ENCODE measurements at regions not wholly inside any gene's neighbourhood (a gene's known extent, or its start where the extent isn't known, plus 50 kb on each side); places are given as distances from the start of the nearest gene placed in this dataset.

- no peaks in the 10 kb centered on the region for H3K36me3 ChIP-seq (ENCODE audit: control insufficient read depth, low read depth, low read length)
- no peaks in the 10 kb centered on the region for H3K9me3 ChIP-seq (ENCODE audit: control insufficient read depth, low read depth, low read length)
- no peak overlapping the region for H3K27ac ChIP-seq (ENCODE audit: low read length)
- H3K4me3 ChIP-seq (ENCODE audit: low read length): no peak overlapping the region
- no peaks in the 10 kb centered on the region for H3K4me1 ChIP-seq (ENCODE audit: control insufficient read depth, low read depth, low read length)
- H3K9ac ChIP-seq (ENCODE audit: low read length): no peak overlapping the region
- H3K27me3 ChIP-seq (ENCODE audit: control insufficient read depth, insufficient read depth, low read length): peaks cover 11% of the 10 kb centered on the region
Measured at GRCh38 chr11:116492600-116492999, 280.2 kb downstream of the BUD13 start.

- Histone ChIP-seq H3K9ac (ENCODE audit: low read length) (no peak overlapping the region), H3K27ac (ENCODE audit: low read length) (no peak overlapping the region), H3K36me3 (ENCODE audit: control insufficient read depth, low read depth, low read length) (no peaks in the 10 kb centered on the region), H3K27me3 (ENCODE audit: control insufficient read depth, insufficient read depth, low read length) (peaks cover 11% of the 10 kb centered on the region), H3K4me3 (ENCODE audit: low read length) (no peak overlapping the region), H3K4me1 (ENCODE audit: control insufficient read depth, low read depth, low read length) (no peaks in the 10 kb centered on the region), H3K9me3 (ENCODE audit: control insufficient read depth, low read depth, low read length) (no peaks in the 10 kb centered on the region)
Measured at GRCh38 chr11:116488836-116489389, 283.9 kb downstream of the BUD13 start.

- H3K4me1 ChIP-seq (ENCODE audit: control insufficient read depth, low read depth, low read length): no peaks in the 10 kb centered on the region
- no peak overlapping the region for H3K4me3 ChIP-seq (ENCODE audit: low read length)
- peaks cover 11% of the 10 kb centered on the region for H3K27me3 ChIP-seq (ENCODE audit: control insufficient read depth, insufficient read depth, low read length)
- no peak overlapping the region for H3K9ac ChIP-seq (ENCODE audit: low read length)
- H3K36me3 ChIP-seq (ENCODE audit: control insufficient read depth, low read depth, low read length): no peaks in the 10 kb centered on the region
- H3K9me3 ChIP-seq (ENCODE audit: control insufficient read depth, low read depth, low read length): no peaks in the 10 kb centered on the region
- H3K27ac ChIP-seq (ENCODE audit: low read length): no peak overlapping the region
Measured at GRCh38 chr11:116485425-116485824, 287.4 kb downstream of the BUD13 start.

GRCh38 chr11:116482716-116483115 is 290.1 kb downstream of the BUD13 start:
- Histone ChIP-seq H3K27ac (ENCODE audit: low read length) (no peak overlapping the region), H3K9me3 (ENCODE audit: control insufficient read depth, low read depth, low read length) (no peaks in the 10 kb centered on the region), H3K4me1 (ENCODE audit: control insufficient read depth, low read depth, low read length) (no peaks in the 10 kb centered on the region), H3K4me3 (ENCODE audit: low read length) (no peak overlapping the region), H3K9ac (ENCODE audit: low read length) (no peak overlapping the region), H3K36me3 (ENCODE audit: control insufficient read depth, low read depth, low read length) (no peaks in the 10 kb centered on the region), H3K27me3 (ENCODE audit: control insufficient read depth, insufficient read depth, low read length) (peaks cover under 1% of the 10 kb centered on the region)

- no peaks in the 10 kb centered on the region for H3K36me3 ChIP-seq (ENCODE audit: control insufficient read depth, low read depth, low read length)
- H3K27ac ChIP-seq (ENCODE audit: low read length): no peak overlapping the region
- no peak overlapping the region for H3K4me3 ChIP-seq (ENCODE audit: low read length)
- H3K4me1 ChIP-seq (ENCODE audit: control insufficient read depth, low read depth, low read length): no peaks in the 10 kb centered on the region
- H3K27me3 ChIP-seq (ENCODE audit: control insufficient read depth, insufficient read depth, low read length): no peaks in the 10 kb centered on the region
- no peak overlapping the region for H3K9ac ChIP-seq (ENCODE audit: low read length)
- no peaks in the 10 kb centered on the region for H3K9me3 ChIP-seq (ENCODE audit: control insufficient read depth, low read depth, low read length)
Measured at GRCh38 chr11:116481126-116481675, 291.6 kb downstream of the BUD13 start.

GRCh38 chr11:116478669-116479668 is 293.8 kb downstream of the BUD13 start:
- H3K36me3 ChIP-seq (ENCODE audit: control insufficient read depth, low read depth, low read length): no peaks in the 10 kb centered on the region
- peaks cover 4% of the 10 kb centered on the region for H3K4me1 ChIP-seq (ENCODE audit: control insufficient read depth, low read depth, low read length)
- H3K9me3 ChIP-seq (ENCODE audit: control insufficient read depth, low read depth, low read length): no peaks in the 10 kb centered on the region
- no peak overlapping the region for H3K4me3 ChIP-seq (ENCODE audit: low read length)
- H3K27ac ChIP-seq (ENCODE audit: low read length): no peak overlapping the region
- H3K27me3 ChIP-seq (ENCODE audit: control insufficient read depth, insufficient read depth, low read length): no peaks in the 10 kb centered on the region
- no peak overlapping the region for H3K9ac ChIP-seq (ENCODE audit: low read length)

- Histone ChIP-seq H3K27ac (ENCODE audit: low read length) (no peak overlapping the region), H3K4me3 (ENCODE audit: low read length) (no peak overlapping the region), H3K27me3 (ENCODE audit: control insufficient read depth, insufficient read depth, low read length) (no peaks in the 10 kb centered on the region), H3K36me3 (ENCODE audit: control insufficient read depth, low read depth, low read length) (no peaks in the 10 kb centered on the region), H3K9me3 (ENCODE audit: control insufficient read depth, low read depth, low read length) (no peaks in the 10 kb centered on the region), H3K4me1 (ENCODE audit: control insufficient read depth, low read depth, low read length) (peaks cover 9% of the 10 kb centered on the region), H3K9ac (ENCODE audit: low read length) (no peak overlapping the region)
Measured at GRCh38 chr11:116478205-116478604, 294.6 kb downstream of the BUD13 start.

- H3K36me3 ChIP-seq (ENCODE audit: control insufficient read depth, low read depth, low read length): no peaks in the 10 kb centered on the region
- no peak overlapping the region for H3K27ac ChIP-seq (ENCODE audit: low read length)
- no peaks in the 10 kb centered on the region for H3K27me3 ChIP-seq (ENCODE audit: control insufficient read depth, insufficient read depth, low read length)
- no peaks in the 10 kb centered on the region for H3K9me3 ChIP-seq (ENCODE audit: control insufficient read depth, low read depth, low read length)
- peaks cover 14% of the 10 kb centered on the region for H3K4me1 ChIP-seq (ENCODE audit: control insufficient read depth, low read depth, low read length)
- H3K4me3 ChIP-seq (ENCODE audit: low read length): no peak overlapping the region
- no peak overlapping the region for H3K9ac ChIP-seq (ENCODE audit: low read length)
Measured at GRCh38 chr11:116473790-116474346, 298.9 kb downstream of the BUD13 start.

- no peak overlapping the region for H3K9ac ChIP-seq (ENCODE audit: low read length)
- peaks cover 14% of the 10 kb centered on the region for H3K4me1 ChIP-seq (ENCODE audit: control insufficient read depth, low read depth, low read length)
- no peak overlapping the region for H3K4me3 ChIP-seq (ENCODE audit: low read length)
- no peak overlapping the region for H3K27ac ChIP-seq (ENCODE audit: low read length)
- no peaks in the 10 kb centered on the region for H3K27me3 ChIP-seq (ENCODE audit: control insufficient read depth, insufficient read depth, low read length)
- H3K9me3 ChIP-seq (ENCODE audit: control insufficient read depth, low read depth, low read length): no peaks in the 10 kb centered on the region
- H3K36me3 ChIP-seq (ENCODE audit: control insufficient read depth, low read depth, low read length): no peaks in the 10 kb centered on the region
Measured at GRCh38 chr11:116473206-116473769, 299.5 kb downstream of the BUD13 start.

- Histone ChIP-seq H3K36me3 (ENCODE audit: control insufficient read depth, low read depth, low read length) (no peaks in the 10 kb centered on the region), H3K4me1 (ENCODE audit: control insufficient read depth, low read depth, low read length) (peaks cover 14% of the 10 kb centered on the region), H3K9me3 (ENCODE audit: control insufficient read depth, low read depth, low read length) (no peaks in the 10 kb centered on the region), H3K27ac (ENCODE audit: low read length) (no peak overlapping the region), H3K9ac (ENCODE audit: low read length) (no peak overlapping the region), H3K27me3 (ENCODE audit: control insufficient read depth, insufficient read depth, low read length) (no peaks in the 10 kb centered on the region), H3K4me3 (ENCODE audit: low read length) (no peak overlapping the region)
Measured at GRCh38 chr11:116472651-116473050, 300.1 kb downstream of the BUD13 start.

- Histone ChIP-seq H3K9ac (ENCODE audit: low read length) (no peak overlapping the region), H3K36me3 (ENCODE audit: control insufficient read depth, low read depth, low read length) (no peaks in the 10 kb centered on the region), H3K4me3 (ENCODE audit: low read length) (no peak overlapping the region), H3K9me3 (ENCODE audit: control insufficient read depth, low read depth, low read length) (no peaks in the 10 kb centered on the region), H3K4me1 (ENCODE audit: control insufficient read depth, low read depth, low read length) (peaks cover 14% of the 10 kb centered on the region), H3K27me3 (ENCODE audit: control insufficient read depth, insufficient read depth, low read length) (no peaks in the 10 kb centered on the region), H3K27ac (ENCODE audit: low read length) (no peak overlapping the region)
Measured at GRCh38 chr11:116471608-116472256, 301.1 kb downstream of the BUD13 start.

All from iPS-18a (cell line).